ENCODE measurements at regions not wholly inside any gene's neighbourhood (a gene's known extent, or its start where the extent isn't known, plus 50 kb on each side); places are given as distances from the start of the nearest gene placed in this dataset.

DNA sequence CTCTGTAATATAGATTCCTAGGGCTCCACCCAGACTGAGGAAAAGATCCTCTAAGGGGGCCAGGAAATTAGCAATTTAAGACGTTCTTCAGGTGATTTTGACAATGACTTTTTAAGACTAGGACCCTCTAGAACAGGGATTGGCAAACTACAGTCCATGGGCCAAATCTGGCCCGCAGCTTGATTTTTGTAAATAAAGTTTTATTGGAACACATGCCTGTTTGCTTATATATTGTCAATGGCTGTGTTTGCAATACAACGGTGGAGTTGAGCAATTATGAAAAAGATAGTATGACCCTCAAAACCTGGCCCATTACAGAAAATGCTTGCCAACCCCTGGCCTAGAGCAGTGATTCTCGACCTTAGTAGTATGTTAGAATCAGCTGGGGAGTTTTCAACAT lies 181.9 kb downstream of the SOX9 start:
- Mint-ChIP-seq H3K27ac (ENCODE audit: unreplicated experiment) (no peak overlapping the region), H3K4me1 (ENCODE audit: unreplicated experiment) (peaks cover 2% of the 10 kb centered on the region), H3K4me3 (ENCODE audit: unreplicated experiment) (no peak overlapping the region), H3K36me3 (ENCODE audit: unreplicated experiment) (no peaks in the 10 kb centered on the region), H3K27me3 (ENCODE audit: unreplicated experiment) (peaks cover 22% of the 10 kb centered on the region), H3K9me3 (ENCODE audit: unreplicated experiment) (no peaks in the 10 kb centered on the region)
- TF ChIP-seq, protein P1, sequence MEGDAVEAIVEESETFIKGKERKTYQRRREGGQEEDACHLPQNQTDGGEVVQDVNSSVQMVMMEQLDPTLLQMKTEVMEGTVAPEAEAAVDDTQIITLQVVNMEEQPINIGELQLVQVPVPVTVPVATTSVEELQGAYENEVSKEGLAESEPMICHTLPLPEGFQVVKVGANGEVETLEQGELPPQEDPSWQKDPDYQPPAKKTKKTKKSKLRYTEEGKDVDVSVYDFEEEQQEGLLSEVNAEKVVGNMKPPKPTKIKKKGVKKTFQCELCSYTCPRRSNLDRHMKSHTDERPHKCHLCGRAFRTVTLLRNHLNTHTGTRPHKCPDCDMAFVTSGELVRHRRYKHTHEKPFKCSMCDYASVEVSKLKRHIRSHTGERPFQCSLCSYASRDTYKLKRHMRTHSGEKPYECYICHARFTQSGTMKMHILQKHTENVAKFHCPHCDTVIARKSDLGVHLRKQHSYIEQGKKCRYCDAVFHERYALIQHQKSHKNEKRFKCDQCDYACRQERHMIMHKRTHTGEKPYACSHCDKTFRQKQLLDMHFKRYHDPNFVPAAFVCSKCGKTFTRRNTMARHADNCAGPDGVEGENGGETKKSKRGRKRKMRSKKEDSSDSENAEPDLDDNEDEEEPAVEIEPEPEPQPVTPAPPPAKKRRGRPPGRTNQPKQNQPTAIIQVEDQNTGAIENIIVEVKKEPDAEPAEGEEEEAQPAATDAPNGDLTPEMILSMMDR (IDR thresholded peaks at IDR 0.05): no peak
- DNase-seq (ENCODE audit: extremely low spot score, unreplicated experiment): no peak

DNA sequence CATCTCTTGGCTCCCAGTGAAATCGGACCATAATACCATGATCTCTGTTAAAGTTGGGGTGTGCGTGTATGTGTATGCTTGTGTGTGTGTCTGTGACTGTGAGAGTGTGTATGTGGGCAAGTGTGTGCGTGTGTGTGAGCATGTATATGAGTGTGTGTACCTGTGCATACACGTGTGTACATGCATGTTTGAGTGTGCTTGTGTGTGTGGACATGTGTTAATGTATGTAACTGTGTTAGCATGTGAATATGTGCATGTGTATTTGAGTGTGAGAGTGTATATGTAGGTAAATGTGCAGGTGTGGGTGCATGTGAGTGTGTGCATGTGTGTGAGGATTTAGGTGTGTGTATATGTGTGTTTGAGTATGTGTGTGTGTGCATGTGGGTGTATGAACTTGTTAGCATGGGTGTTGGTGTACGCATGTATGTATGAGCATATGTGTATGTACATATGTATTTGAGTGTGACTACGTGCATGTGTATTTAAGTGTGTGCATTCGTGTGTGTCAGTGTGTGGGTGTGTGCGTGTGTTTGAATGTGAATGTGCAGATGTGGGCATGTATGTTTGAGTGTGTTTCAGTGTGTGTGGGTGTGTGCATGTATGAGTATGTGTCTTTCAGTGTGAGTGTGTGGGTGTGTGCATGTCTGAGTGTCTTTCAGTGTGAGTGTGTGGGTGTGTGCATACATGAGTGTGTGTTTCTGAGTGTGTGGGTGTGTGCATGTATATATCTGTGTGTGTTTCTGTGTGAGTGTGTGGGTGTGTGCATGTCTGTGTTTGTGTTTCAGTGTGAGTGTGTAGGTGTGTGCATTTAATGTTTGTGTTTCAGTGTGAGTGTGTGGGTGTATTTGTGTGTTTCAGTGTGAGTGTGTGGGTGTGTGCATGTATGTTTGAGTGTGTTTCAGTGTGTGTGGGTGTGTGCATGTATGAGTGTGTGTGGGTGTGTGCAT lies 183.2 kb downstream of the SOX9 start:
- H3K36me3 Mint-ChIP-seq (ENCODE audit: unreplicated experiment): no peaks in the 10 kb centered on the region
- DNase-seq (ENCODE audit: extremely low spot score, unreplicated experiment): no peak
- H3K4me3 Mint-ChIP-seq (ENCODE audit: unreplicated experiment): no peak overlapping the region
- H3K4me1 Mint-ChIP-seq (ENCODE audit: unreplicated experiment): peaks cover 2% of the 10 kb centered on the region
- no peak overlapping the region for H3K27ac Mint-ChIP-seq (ENCODE audit: unreplicated experiment)
- TF ChIP-seq, protein P1 (IDR thresholded peaks at IDR 0.05): no peak
- H3K9me3 Mint-ChIP-seq (ENCODE audit: unreplicated experiment): no peaks in the 10 kb centered on the region
- H3K27me3 Mint-ChIP-seq (ENCODE audit: unreplicated experiment): peaks cover 22% of the 10 kb centered on the region

DNA sequence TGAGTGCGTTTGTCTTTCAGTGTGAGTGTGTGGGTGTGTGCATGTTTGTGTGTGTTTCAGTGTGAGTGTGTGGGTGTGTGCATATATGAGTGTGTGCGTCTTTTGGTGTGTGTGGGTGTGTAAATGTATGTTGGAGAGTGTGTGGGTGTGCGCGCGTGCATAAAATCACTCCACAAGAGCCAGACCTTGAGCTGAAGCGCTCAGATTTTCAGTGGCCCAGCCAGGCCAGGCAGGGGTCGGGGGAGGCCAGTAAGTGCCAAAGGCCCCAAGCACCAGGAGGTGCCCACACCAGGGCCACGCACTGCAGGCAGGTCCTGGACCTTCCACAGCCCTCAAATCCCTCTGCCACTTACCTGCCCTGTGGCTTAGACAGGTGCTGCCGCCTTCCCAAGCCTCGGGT lies 184.0 kb downstream of the SOX9 start:
- no peaks in the 10 kb centered on the region for H3K9me3 Mint-ChIP-seq (ENCODE audit: unreplicated experiment)
- peaks cover 2% of the 10 kb centered on the region for H3K4me1 Mint-ChIP-seq (ENCODE audit: unreplicated experiment)
- no peaks in the 10 kb centered on the region for H3K36me3 Mint-ChIP-seq (ENCODE audit: unreplicated experiment)
- TF ChIP-seq, protein P1 (IDR thresholded peaks at IDR 0.05): no peak
- no peak for DNase-seq (ENCODE audit: extremely low spot score, unreplicated experiment)
- H3K27me3 Mint-ChIP-seq (ENCODE audit: unreplicated experiment): peaks cover 20% of the 10 kb centered on the region
- no peak overlapping the region for H3K4me3 Mint-ChIP-seq (ENCODE audit: unreplicated experiment)
- H3K27ac Mint-ChIP-seq (ENCODE audit: unreplicated experiment): no peak overlapping the region

DNA sequence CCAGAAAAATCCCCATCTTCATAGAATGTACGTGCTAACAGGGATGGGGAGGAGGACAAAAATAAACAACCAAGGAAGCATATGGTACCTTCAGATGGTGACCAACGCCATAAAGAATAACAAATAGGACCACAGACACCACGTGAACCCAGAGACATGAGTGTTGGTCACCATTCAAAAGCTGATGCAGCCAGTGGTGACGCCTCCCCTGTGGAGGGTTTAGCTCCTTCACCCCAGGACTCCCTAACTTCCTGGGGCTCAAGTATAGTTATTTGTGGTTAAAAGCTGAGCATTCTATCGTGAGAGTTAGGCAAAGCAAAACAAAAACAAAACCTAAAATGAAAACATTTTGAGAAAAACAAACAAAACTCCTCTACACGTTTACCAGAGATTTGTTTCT lies 184.7 kb downstream of the SOX9 start:
- TF ChIP-seq, protein P1 (IDR thresholded peaks at IDR 0.05): no peak
- H3K4me3 Mint-ChIP-seq (ENCODE audit: unreplicated experiment): no peak overlapping the region
- no peak overlapping the region for H3K27ac Mint-ChIP-seq (ENCODE audit: unreplicated experiment)
- DNase-seq (ENCODE audit: extremely low spot score, unreplicated experiment): no peak
- H3K9me3 Mint-ChIP-seq (ENCODE audit: unreplicated experiment): no peaks in the 10 kb centered on the region
- peaks cover 16% of the 10 kb centered on the region for H3K27me3 Mint-ChIP-seq (ENCODE audit: unreplicated experiment)
- H3K36me3 Mint-ChIP-seq (ENCODE audit: unreplicated experiment): no peaks in the 10 kb centered on the region
- peaks cover 2% of the 10 kb centered on the region for H3K4me1 Mint-ChIP-seq (ENCODE audit: unreplicated experiment)

DNA sequence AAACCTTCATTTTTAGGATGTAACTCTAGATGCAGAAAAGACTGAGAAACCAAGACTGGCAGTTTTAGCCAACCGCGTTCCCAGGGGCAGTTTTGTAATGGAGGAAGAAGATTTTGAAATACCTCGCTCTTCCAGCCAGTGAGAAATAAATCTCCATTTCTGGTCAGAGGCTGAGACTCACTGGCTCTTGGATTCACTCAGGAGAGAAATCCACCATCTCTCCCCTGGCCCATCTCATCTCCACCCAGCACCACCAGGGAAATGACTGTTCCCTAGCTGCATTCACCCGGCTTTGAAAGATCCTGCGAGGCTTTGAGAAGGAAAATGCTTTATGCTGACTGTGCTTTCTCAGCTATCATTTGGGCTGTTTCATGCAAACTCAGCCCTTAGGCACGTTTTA lies 185.2 kb downstream of the SOX9 start:
- no peak overlapping the region for H3K4me3 Mint-ChIP-seq (ENCODE audit: unreplicated experiment)
- DNase-seq (ENCODE audit: extremely low spot score, unreplicated experiment): no peak
- H3K27ac Mint-ChIP-seq (ENCODE audit: unreplicated experiment): no peak overlapping the region
- H3K36me3 Mint-ChIP-seq (ENCODE audit: unreplicated experiment): no peaks in the 10 kb centered on the region
- no peaks in the 10 kb centered on the region for H3K9me3 Mint-ChIP-seq (ENCODE audit: unreplicated experiment)
- TF ChIP-seq, protein P1 (IDR thresholded peaks at IDR 0.05): no peak
- H3K4me1 Mint-ChIP-seq (ENCODE audit: unreplicated experiment): peaks cover 2% of the 10 kb centered on the region
- peaks cover 14% of the 10 kb centered on the region for H3K27me3 Mint-ChIP-seq (ENCODE audit: unreplicated experiment)
